Adrenal gland (tissue), 9 donors: ENCODE measurements at regions not wholly inside any gene's neighbourhood (a gene's known extent, or its start where the extent isn't known, plus 50 kb on each side); places are given as distances from the start of the nearest gene placed in this dataset.

Experiments used
- DNase-seq, 7 donors: peaks; one replicate each; pipeline ENCODE4 v3.0.0-alpha.2; 2019 to 2020
- H3K27ac ChIP-seq, 5 donors: fragments of 200-600 bp; sonication (generic) in 4 of 5; 1 replicate in 3 of 5; 2 replicates in 2 of 5; pipeline versions ENCODE4 v1.5.1 to v1.8.0; 2016 to 2020; ENCODE audit warnings: mild to moderate bottlenecking in 1 of 5
- H3K27me3 ChIP-seq: fragments of 200-600 bp; 2 replicates; pipeline ENCODE4 v1.8.0; 2021
- H3K36me3 ChIP-seq, 2 donors: fragments of 200-600 bp; replicated peaks in 1 of 2; 1 replicate in 1 of 2; 2 replicates in 1 of 2; pipeline versions ENCODE4 v1.5.1 to v1.8.0; 2018 to 2022
- H3K4me1 ChIP-seq, 2 donors: fragments of 200-600 bp; replicated peaks in 1 of 2; 1 replicate in 1 of 2; 2 replicates in 1 of 2; pipeline versions ENCODE4 v1.5.1 to v1.8.0; 2018 to 2021
- H3K4me3 ChIP-seq, 4 donors: fragments of 200-600 bp; sonication (generic) in 3 of 4; one replicate each; pipeline ENCODE4 v1.5.1; 2016 to 2018
- H3K9me3 ChIP-seq, 3 donors: fragments of 200-600 bp; sonication (generic) in 1 of 3; replicated peaks in 1 of 3; 1 replicate in 2 of 3; 2 replicates in 1 of 3; pipeline versions ENCODE4 v1.5.1 to v1.8.0; 2016 to 2021
- POLR2A ChIP-seq, 2 donors: fragments of 450-650 bp; IDR thresholded peaks; one replicate each; pipeline ENCODE4 v1.6.1; 2017; ENCODE audit warnings: antibody characterized with exemption in 2 of 2, mild to moderate bottlenecking in 2 of 2, moderate library complexity in 1 of 2
- WGBS, 4 donors: extraction: QIAGEN DNeasy Blood & Tissue Kit in 2 of 4; methylation state at CpG; one replicate each; pipeline versions ENCODE4 v1.1.5 to v1.1.7; 2013 to 2017; 5-methylcytosine and 5-hydroxymethylcytosine counted together
- intact Hi-C, 2 donors: fragments of 100-400 bp; cut with DNase I; formaldehyde crosslinking; loops; one replicate each; pipeline versions ENCODE4 v1.14.1 to v1.15.0; 2022 to 2023
- TF ChIP-seq, protein P1 (sequence below), 6 experiments: fragments of 450-650 bp in 4 of 6; fragments of 200-600 bp in 2 of 6; sonication (generic) in 1 of 6; IDR thresholded peaks; 1 replicate in 5 of 6; 2 replicates in 1 of 6; pipeline versions ENCODE4 v1.5.1 to v1.8.0; 2016 to 2021; ENCODE audit warnings: antibody characterized with exemption in 6 of 6, mild to moderate bottlenecking in 2 of 6, moderate library complexity in 1 of 6
- donor health status: healthy with polysubstance abuse.
- donor health status: Bipolar disorder and iron deficiency.
- donor health status: DM: yes; HTN: yes; CAD: no.
- donor health status: DM: no; HTN: no; CAD: no.
- donor health status: DM: no; HTN: no; CAD: no.

DNA sequence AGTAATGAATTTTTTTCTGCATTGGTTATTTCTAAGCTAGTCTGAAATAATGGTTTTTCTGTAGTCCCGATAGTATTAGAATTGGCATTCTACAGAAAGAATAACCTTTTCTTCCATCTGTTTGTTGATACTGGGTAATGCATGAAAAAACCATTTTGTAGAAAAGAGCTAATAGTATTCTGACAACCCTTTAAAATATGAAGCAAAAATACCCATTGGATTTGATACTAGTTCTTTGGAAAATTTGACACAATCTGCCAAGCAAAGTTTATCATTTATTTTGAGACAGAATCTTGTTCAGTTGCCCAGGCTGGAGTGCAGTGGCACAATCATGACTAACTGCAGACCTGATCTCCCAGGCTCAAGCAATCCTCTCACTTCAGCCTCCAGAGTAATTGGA is 366.8 kb upstream of the MON1B start:
- no peaks in the 10 kb centered on the region for H3K36me3 ChIP-seq
- H3K4me1 ChIP-seq = no peaks in the 10 kb centered on the region
- no peak for DNase-seq
- no peaks in the 10 kb centered on the region for H3K27me3 ChIP-seq
- H3K9me3 ChIP-seq = no peaks in the 10 kb centered on the region
- no peak overlapping the region for H3K27ac ChIP-seq
- WGBS, 4 donors = 76 to 90% (median 83%) methylated on average over 1 of the region's 1 CpG
- intact Hi-C loops = no loop called here
- TF ChIP-seq, protein P1, sequence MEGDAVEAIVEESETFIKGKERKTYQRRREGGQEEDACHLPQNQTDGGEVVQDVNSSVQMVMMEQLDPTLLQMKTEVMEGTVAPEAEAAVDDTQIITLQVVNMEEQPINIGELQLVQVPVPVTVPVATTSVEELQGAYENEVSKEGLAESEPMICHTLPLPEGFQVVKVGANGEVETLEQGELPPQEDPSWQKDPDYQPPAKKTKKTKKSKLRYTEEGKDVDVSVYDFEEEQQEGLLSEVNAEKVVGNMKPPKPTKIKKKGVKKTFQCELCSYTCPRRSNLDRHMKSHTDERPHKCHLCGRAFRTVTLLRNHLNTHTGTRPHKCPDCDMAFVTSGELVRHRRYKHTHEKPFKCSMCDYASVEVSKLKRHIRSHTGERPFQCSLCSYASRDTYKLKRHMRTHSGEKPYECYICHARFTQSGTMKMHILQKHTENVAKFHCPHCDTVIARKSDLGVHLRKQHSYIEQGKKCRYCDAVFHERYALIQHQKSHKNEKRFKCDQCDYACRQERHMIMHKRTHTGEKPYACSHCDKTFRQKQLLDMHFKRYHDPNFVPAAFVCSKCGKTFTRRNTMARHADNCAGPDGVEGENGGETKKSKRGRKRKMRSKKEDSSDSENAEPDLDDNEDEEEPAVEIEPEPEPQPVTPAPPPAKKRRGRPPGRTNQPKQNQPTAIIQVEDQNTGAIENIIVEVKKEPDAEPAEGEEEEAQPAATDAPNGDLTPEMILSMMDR (IDR thresholded peaks at IDR 0.05) = no peak
- no peak for TF ChIP-seq POLR2A (IDR thresholded peaks at IDR 0.05)
- no peak overlapping the region for H3K4me3 ChIP-seq

DNA sequence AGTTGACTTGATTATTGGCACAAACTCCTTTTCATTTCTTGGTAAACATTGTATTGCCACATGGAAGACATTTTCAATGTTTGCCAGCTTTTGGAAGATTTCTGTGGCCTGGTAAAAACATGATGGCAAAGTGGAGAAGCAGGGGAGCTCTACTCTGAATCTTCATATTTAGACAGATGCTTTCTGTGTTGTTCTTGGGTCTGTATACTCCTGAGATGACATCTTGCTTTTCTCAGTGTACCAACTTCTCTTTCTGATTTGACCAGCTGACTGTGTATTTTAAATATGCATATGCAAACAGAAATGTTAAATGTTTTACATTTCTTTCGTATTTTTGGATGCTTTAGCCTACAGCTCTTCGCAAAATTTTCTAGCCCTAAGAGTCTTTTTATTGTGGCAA is 366.2 kb upstream of the MON1B start:
- Histone ChIP-seq H3K36me3 (no peaks in the 10 kb centered on the region), H3K9me3 (no peaks in the 10 kb centered on the region), H3K27me3 (no peaks in the 10 kb centered on the region), H3K27ac (no peak overlapping the region), H3K4me1 (no peaks in the 10 kb centered on the region), H3K4me3 (no peak overlapping the region)
- no peak for TF ChIP-seq POLR2A (IDR thresholded peaks at IDR 0.05)
- TF ChIP-seq, protein P1 (IDR thresholded peaks at IDR 0.05) = no peak
- intact Hi-C loops = no loop called here
- no peak for DNase-seq
- 83 to 87% (median 83%) methylated on average over 2 of the region's 2 CpGs for WGBS, 4 donors

DNA sequence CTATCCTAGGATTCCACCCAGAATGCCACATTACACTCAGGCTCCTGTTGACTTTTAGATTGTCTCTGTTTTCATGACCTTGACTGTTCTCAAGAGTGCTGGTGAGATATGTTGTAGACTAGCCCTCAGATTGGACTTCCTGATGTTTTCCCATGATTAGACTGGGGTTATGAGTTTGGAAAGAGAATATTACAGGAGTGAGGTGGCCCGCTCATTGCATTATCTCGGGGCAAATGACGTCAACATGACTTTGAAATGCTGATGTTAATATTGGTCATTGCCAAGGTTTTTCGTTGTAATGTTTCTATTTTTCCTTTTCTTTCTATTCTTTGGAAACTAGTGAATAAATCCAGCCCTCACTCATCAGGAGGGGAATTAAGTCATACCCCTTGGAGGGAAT is 355.7 kb upstream of the MON1B start:
- no peaks in the 10 kb centered on the region for H3K36me3 ChIP-seq
- 60 to 83% (median 74%) methylated on average over 4 of the region's 4 CpGs for WGBS, 4 donors
- no peak overlapping the region for H3K27ac ChIP-seq
- H3K4me1 ChIP-seq = no peaks in the 10 kb centered on the region
- no peak overlapping the region for H3K4me3 ChIP-seq
- intact Hi-C loops = loop anchor here in 1 of 2 donors (10.0 kb wide), 1 partner anchor 59 kb away; no protein-coding TSS in a partner anchor
- H3K9me3 ChIP-seq = no peaks in the 10 kb centered on the region
- H3K27me3 ChIP-seq = no peaks in the 10 kb centered on the region
- no peak for DNase-seq
- TF ChIP-seq, protein P1 (IDR thresholded peaks at IDR 0.05) = no peak
- no peak for TF ChIP-seq POLR2A (IDR thresholded peaks at IDR 0.05)

DNA sequence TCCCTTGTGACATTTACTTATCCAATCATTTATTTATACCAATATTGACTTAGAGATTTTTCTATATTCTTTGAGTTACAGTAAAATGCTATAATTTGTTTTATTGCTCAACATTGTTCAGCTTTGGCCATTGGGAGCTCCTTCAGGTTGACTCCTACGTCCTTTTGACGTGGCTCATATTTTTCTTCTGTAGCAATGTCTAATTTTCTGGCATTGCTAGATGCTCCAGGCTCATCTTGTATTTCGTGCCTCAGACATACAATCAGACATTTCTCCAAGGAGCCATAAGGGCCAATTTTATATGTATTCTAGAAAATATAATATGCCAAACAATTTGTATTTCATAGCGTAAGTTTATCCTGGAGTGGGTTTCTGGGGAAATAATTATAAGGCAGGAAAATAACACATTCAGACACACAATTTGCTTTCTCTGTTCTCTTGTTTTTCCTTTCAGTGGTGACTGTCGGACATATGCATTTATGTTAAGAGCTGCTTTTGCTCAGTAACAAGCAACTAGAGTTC is 355.1 kb upstream of the MON1B start:
- Histone ChIP-seq H3K36me3 (no peaks in the 10 kb centered on the region), H3K4me1 (no peaks in the 10 kb centered on the region), H3K27me3 (no peaks in the 10 kb centered on the region), H3K4me3 (peak overlapping the region in 1 of 4 donors; percentile 32), H3K27ac (no peak overlapping the region), H3K9me3 (no peaks in the 10 kb centered on the region)
- WGBS, 4 donors = 79 to 89% (median 82%) methylated on average over 5 of the region's 5 CpGs
- DNase-seq = no peak
- no peak for TF ChIP-seq POLR2A (IDR thresholded peaks at IDR 0.05)
- TF ChIP-seq, protein P1 (IDR thresholded peaks at IDR 0.05) = no peak
- intact Hi-C loops = loop anchor here in 1 of 2 donors (10.0 kb wide), 1 partner anchor 59 kb away; no protein-coding TSS in a partner anchor
